Heart right ventricle (tissue), 16 donors: ENCODE measurements at regions not wholly inside any gene's neighbourhood (a gene's known extent, or its start where the extent isn't known, plus 50 kb on each side); places are given as distances from the start of the nearest gene placed in this dataset.

ENCODE experiments used
- ATAC-seq, 8 donors: fragments of 200-7000 bp; cut with Tn5 transposase; one replicate each; pipeline ENCODE4 v1.9.1; 2020; ENCODE audit warnings: mild to moderate bottlenecking in 8 of 8, moderate library complexity in 8 of 8, moderate number of reproducible peaks in 1 of 8
- DNase-seq, 2 donors: peaks; one replicate each; pipeline ENCODE4 v3.0.0-alpha.2; 2020
- H3K27ac ChIP-seq, 10 donors: fragments of 200-600 bp; sonication (generic) in 2 of 10; one replicate each; pipeline versions ENCODE4 v1.5.0 to v1.8.0; 2020 to 2022; ENCODE audit warnings: mild to moderate bottlenecking in 3 of 10
- H3K27me3 ChIP-seq, 7 donors: fragments of 200-600 bp; one replicate each; pipeline ENCODE4 v1.8.0; 2021 to 2022; ENCODE audit warnings: mild to moderate bottlenecking in 2 of 7
- H3K36me3 ChIP-seq, 9 donors: fragments of 200-600 bp; sonication (generic) in 1 of 9; one replicate each; pipeline versions ENCODE4 v1.5.0 to v1.8.0; 2020 to 2022; ENCODE audit warnings: mild to moderate bottlenecking in 2 of 9
- H3K4me1 ChIP-seq, 9 donors: fragments of 200-600 bp; sonication (generic) in 1 of 9; one replicate each; pipeline versions ENCODE4 v1.5.0 to v1.8.0; 2020 to 2022; ENCODE audit warnings: mild to moderate bottlenecking in 4 of 9
- H3K4me3 ChIP-seq, 10 donors: fragments of 200-600 bp; sonication (generic) in 2 of 10; one replicate each; pipeline versions ENCODE4 v1.5.0 to v1.8.0; 2020 to 2022; ENCODE audit warnings: mild to moderate bottlenecking in 7 of 10, moderate library complexity in 2 of 10
- H3K9me3 ChIP-seq, 11 donors: fragments of 200-600 bp in 10 of 11; sonication (generic) in 2 of 11; one replicate each; pipeline versions ENCODE4 v1.5.0 to v1.8.0; 2013 to 2022; ENCODE audit warnings: mild to moderate bottlenecking in 2 of 11, control low read depth in 1 of 11, moderate library complexity in 1 of 11
- WGBS, 2 donors: extraction: QIAGEN DNeasy Blood & Tissue Kit; methylation state at CpG; one replicate each; pipeline ENCODE4 v1.1.7; 2013; ENCODE audit warnings: inconsistent platforms in 1 of 2; 5-methylcytosine and 5-hydroxymethylcytosine counted together
- intact Hi-C, 10 donors: fragments of 100-400 bp; cut with DNase I; formaldehyde crosslinking; loops; one replicate each; pipeline versions ENCODE4 v1.11.1 to v1.14.2; 2022
- TF ChIP-seq, protein P1 (sequence below), 9 donors: fragments of 200-600 bp; sonication (generic) in 2 of 9; IDR thresholded peaks; one replicate each; pipeline versions ENCODE4 v1.5.0 to v1.8.0; 2021 to 2022; ENCODE audit warnings: antibody characterized with exemption in 9 of 9, mild to moderate bottlenecking in 5 of 9, moderate library complexity in 1 of 9
- donor health status: Arrhythmogenic right ventricular cardiomyopathy.
- donor health status: ischemic (EF 13 %, LVEDD 7.1; RV severe dilation, severe dysfunction).
- donor health status: healthy with polysubstance abuse.
- donor health status: DM: no; HTN: yes; CAD: no.
- donor health status: DM: no; HTN: no; CAD: no.
- donor health status: ischemic (EF 25% LVEDD 6.9; RV normal size, moderate dysfunction).
- donor health status: ischemic (EF 25% LVEDD 5.7; RV mildly dilated, moderate dysfunction).
- donor health status: healthy.
- donor health status: DM: yes; HTN: yes; CAD: no.
- donor health status: Ischemic cardiomyopathy.
- donor health status: ischemic (EF 35%, LVEDD 5.7; RV mildly dilated, moderate dysfunction).
- donor health status: nonischemic (EF 11% LVEDD 7.7; RV severe dilation, severe dysfunction).
- donor health status: DM: yes; HTN: yes; CAD: no.
- donor health status: PGD.
- donor health status: ischemic (EF 29% LVEDD 5.4; RV normal size, mild dysfunction).
- donor health status: nonischemic (EF 23%, LVEDD 6.1; RV moderate dilation, normal function).

DNA sequence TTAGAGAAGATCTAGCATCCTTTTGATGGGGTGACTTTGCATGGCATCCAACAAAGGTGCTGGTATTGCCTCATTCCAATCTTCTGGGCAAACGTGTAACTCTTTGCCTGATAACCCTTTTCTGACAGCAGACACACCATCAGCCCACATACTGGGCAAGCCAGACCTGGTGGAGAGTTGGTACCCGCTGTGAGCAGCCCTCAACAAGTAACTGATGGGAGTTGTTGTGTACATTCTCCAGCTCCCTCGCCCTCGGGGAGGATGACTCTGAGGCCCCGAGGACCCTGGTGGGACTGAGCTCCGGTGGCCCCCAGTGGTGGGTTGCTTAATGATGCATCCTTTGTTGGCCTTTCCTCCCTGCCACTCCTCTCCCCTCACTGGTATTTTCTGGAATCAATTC lies 102.4 kb upstream of the SLC6A11 start:
- 56% methylated on average over 6 of the region's 6 CpGs for WGBS, 2 donors
- TF ChIP-seq, protein P1, sequence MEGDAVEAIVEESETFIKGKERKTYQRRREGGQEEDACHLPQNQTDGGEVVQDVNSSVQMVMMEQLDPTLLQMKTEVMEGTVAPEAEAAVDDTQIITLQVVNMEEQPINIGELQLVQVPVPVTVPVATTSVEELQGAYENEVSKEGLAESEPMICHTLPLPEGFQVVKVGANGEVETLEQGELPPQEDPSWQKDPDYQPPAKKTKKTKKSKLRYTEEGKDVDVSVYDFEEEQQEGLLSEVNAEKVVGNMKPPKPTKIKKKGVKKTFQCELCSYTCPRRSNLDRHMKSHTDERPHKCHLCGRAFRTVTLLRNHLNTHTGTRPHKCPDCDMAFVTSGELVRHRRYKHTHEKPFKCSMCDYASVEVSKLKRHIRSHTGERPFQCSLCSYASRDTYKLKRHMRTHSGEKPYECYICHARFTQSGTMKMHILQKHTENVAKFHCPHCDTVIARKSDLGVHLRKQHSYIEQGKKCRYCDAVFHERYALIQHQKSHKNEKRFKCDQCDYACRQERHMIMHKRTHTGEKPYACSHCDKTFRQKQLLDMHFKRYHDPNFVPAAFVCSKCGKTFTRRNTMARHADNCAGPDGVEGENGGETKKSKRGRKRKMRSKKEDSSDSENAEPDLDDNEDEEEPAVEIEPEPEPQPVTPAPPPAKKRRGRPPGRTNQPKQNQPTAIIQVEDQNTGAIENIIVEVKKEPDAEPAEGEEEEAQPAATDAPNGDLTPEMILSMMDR (IDR thresholded peaks at IDR 0.05): no peak
- Histone ChIP-seq H3K36me3 (no peaks in the 10 kb centered on the region), H3K27me3 (peaks cover 0 to 36% (median 24%) of the 10 kb centered on the region in 7 donors), H3K27ac (no peak overlapping the region), H3K9me3 (peaks cover 0 to 14% (median 0%) of the 10 kb centered on the region in 11 donors), H3K4me3 (no peak overlapping the region), H3K4me1 (no peaks in the 10 kb centered on the region)
- ATAC-seq (no peak), DNase-seq (no peak)
- intact Hi-C loops: no loop called here

DNA sequence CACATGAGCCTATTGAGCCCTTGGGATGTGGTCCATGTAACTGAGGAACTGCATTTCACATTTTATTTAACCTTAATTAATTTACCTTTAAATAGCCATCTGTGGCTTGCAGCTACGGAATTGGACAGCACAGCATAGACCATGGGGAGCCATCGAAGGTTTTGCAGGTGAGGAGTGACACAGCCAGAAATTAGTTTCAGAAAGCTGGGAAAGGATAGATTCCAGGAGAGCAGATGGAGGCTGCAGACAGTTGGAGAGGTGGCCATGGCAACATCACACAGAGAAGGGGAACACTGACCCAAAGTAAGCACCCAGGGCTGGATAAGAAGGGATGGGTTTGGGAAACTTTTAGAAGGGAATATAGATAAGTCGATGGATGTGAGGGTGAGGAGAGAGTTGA lies 100.1 kb upstream of the SLC6A11 start:
- ATAC-seq (no peak), DNase-seq (no peak)
- TF ChIP-seq, protein P1 (IDR thresholded peaks at IDR 0.05): no peak
- WGBS, 2 donors: 88 to 91% methylated on average over 3 of the region's 3 CpGs
- intact Hi-C loops: no loop called here
- peaks cover 0 to 23% (median 12%) of the 10 kb centered on the region in 7 donors for H3K27me3 ChIP-seq
- H3K4me1 ChIP-seq: no peaks in the 10 kb centered on the region
- no peaks in the 10 kb centered on the region for H3K36me3 ChIP-seq
- H3K27ac ChIP-seq: no peak overlapping the region
- H3K4me3 ChIP-seq: no peak overlapping the region
- peaks cover 0 to 14% (median 0%) of the 10 kb centered on the region in 11 donors for H3K9me3 ChIP-seq

DNA sequence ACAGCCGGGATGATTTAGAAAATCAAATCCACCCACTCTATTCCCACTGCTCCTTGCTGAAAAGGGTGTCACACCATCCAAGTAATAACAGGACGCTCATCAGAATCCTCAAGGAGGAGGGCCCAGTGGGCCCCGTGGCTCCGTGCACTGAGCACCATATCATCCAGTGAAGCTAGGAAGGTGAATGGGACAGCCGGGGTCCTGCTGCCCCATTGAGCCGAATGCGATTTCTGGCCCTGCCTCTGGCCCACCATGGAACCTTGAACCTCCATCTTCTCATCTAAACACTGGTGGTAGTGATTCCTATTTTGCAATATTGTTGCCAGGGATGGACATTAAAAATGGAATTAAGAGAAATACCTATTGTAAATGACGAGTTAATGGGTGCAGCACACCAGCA lies 99.1 kb upstream of the SLC6A11 start:
- DNase-seq (no peak), ATAC-seq (no peak)
- WGBS, 2 donors: 85 to 86% methylated on average over 8 of the region's 8 CpGs
- H3K4me1 ChIP-seq: no peaks in the 10 kb centered on the region
- peaks cover 0 to 14% (median 0%) of the 10 kb centered on the region in 11 donors for H3K9me3 ChIP-seq
- intact Hi-C loops: no loop called here
- no peak overlapping the region for H3K27ac ChIP-seq
- H3K27me3 ChIP-seq: peaks cover 0 to 23% (median 10%) of the 10 kb centered on the region in 7 donors
- no peaks in the 10 kb centered on the region for H3K36me3 ChIP-seq
- TF ChIP-seq, protein P1 (IDR thresholded peaks at IDR 0.05): no peak
- no peak overlapping the region for H3K4me3 ChIP-seq

DNA sequence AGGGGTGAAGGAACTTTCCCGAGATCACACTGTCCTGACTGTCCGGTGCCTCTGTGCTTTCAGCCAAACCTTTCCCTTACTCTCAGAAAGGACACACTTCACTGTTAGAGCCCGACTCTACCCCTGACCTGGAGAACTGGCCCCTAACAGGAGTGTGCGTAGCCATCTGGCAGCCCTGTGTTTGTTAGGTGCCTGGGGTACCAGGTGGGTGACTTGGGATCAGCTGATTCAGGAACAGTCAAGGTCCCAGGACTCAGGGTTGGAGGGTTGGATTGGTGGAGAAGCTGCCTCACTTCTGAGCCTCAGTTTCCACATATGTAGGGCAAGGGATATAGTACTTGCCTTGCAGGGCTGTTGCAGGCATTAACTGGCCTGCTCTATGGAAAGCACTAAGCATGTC lies 98.3 kb upstream of the SLC6A11 start:
- H3K4me3 ChIP-seq: no peak overlapping the region
- WGBS, 2 donors: 88 to 90% methylated on average over 4 of the region's 4 CpGs
- peaks cover 0 to 30% (median 4%) of the 10 kb centered on the region in 7 donors for H3K27me3 ChIP-seq
- H3K4me1 ChIP-seq: no peaks in the 10 kb centered on the region
- no peaks in the 10 kb centered on the region for H3K36me3 ChIP-seq
- ATAC-seq (no peak), DNase-seq (no peak)
- peaks cover 0 to 14% (median 0%) of the 10 kb centered on the region in 11 donors for H3K9me3 ChIP-seq
- no peak overlapping the region for H3K27ac ChIP-seq
- intact Hi-C loops: no loop called here
- TF ChIP-seq, protein P1 (IDR thresholded peaks at IDR 0.05): no peak
